ENCODE measurements at regions not wholly inside any gene's neighbourhood (a gene's known extent, or its start where the extent isn't known, plus 50 kb on each side); places are given as distances from the start of the nearest gene placed in this dataset.
"Not testable (repeated sequence)": the region's sequence is repeated elsewhere in the genome, so short reads cannot be mapped to it uniquely, and the experiment has no call there.

DNA sequence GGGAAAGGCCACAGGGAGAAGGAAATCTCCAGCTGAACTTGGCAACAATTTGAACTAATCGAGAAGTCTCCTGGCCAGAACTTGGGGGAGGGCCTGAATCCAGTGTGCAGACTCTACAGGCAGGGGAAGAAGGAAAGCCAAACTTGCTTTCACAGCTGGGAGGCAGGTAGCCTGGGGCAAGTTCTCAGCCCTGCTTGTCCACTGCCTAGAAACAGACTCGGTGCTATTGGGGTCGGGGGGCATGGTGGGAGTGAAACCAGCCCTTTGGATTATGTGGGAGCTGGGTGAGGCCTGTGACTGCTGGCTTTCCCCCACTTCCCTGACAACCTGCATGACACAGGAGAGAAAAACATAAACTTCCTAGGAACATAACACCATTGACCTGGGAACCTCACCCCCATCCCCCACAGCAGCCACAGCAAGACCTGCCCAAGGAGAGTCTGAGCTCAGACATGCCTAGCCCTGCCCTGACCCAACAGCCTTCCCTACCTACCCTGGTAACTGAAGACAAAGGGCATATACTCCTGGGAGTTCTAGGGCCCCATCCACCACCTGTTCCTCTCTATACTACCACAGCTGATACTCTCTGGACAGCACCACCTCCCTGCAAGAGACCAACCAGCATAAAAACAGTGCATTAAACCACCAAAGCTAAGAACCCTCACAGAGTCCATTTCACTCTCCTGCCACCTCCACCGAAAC, 103.7 kb upstream of the MNS1 start:
- DNase-seq (ENCODE audit: low read depth in 2 of 2) = no peak

- DNase-seq (ENCODE audit: low read depth in 2 of 2) = no peak
These were observed 92.5 kb upstream of the MNS1 start for GRCh38 chr15:56557415-56557814.

GRCh38 chr15:56553486-56553885, 88.5 kb upstream of the MNS1 start:
- no peak for DNase-seq (ENCODE audit: low read depth in 2 of 2)

DNA sequence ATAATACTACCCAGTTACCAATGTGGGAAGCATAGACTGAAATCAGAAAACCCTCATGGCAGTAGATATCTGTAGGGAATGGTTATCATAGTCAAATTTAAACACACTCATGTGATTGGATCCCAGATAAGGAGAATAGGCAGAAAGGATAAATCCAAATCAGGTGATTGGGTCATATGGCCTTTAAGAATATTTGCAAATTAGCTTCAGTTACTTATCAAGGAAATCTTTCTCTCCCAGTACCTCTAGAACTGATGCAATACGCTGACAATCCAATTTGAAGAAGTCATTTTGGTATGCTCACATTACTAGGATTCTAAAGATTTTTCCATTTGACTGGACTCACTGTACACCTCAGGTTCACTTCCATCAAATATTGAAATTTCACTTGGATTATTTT, 87.7 kb upstream of the MNS1 start:
- DNase-seq (ENCODE audit: low read depth in 2 of 2) = no peak

- not testable (repeated sequence) for DNase-seq (ENCODE audit: low read depth in 2 of 2)
These were observed 75.6 kb upstream of the MNS1 start for GRCh38 chr15:56540570-56540969.

GRCh38 chr15:56540157-56540556, 75.2 kb upstream of the MNS1 start:
- DNase-seq (ENCODE audit: low read depth in 2 of 2) = not testable (repeated sequence)

DNA sequence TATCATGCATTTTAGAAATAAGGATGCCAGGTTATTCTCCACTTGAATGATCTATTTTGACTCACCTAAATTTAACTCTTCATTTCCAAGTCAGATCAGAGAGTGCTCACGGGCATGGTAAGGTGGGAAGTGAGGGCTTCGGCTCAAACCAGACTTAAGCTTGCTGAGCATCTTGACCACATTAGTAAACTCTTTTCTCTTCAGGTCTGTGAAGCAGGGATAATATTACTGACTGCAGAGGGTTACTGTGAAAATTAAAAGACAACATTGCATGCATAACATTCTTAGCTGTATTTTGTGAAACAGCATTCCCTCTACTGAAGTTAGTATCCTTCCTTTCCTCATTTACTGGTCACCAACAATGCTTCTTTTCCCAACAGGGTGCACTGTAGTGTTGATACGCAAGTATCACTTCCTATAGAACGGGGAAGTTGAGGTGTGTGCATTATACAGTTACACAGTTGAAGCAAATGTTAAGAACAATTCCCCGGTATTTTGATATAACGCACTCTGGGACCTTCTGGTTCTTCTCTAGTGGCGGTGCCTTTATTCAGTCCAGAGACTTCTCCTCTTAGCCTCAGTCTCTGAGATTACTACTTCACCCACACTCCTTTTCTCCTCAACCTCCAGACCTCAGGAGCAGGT, 74.1 kb upstream of the MNS1 start:
- no peak for DNase-seq (ENCODE audit: low read depth in 2 of 2)

- peak; percentile 5 to 28 for DNase-seq (ENCODE audit: low read depth in 2 of 2)
These were observed 72.9 kb upstream of the MNS1 start for GRCh38 chr15:56537881-56538280.

DNA sequence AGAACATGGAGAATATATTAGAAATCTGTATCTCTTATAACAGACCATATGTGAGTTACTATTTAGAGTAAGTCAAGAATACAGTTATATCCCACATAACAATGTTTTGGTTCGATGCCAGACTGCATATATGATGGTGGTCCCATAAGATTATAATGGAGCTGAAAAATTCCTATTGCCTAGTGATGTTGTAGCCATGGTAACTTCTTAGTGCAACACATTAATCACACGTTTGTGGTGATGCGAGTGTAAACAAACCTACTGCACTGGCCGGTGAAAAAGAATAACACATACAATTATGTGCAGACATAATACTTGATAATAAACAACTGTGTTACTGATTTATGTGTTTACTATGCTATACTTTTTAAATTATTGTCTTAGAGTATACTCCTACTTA, 69.8 kb upstream of the MNS1 start:
- DNase-seq (ENCODE audit: low read depth in 2 of 2) = no peak

DNA sequence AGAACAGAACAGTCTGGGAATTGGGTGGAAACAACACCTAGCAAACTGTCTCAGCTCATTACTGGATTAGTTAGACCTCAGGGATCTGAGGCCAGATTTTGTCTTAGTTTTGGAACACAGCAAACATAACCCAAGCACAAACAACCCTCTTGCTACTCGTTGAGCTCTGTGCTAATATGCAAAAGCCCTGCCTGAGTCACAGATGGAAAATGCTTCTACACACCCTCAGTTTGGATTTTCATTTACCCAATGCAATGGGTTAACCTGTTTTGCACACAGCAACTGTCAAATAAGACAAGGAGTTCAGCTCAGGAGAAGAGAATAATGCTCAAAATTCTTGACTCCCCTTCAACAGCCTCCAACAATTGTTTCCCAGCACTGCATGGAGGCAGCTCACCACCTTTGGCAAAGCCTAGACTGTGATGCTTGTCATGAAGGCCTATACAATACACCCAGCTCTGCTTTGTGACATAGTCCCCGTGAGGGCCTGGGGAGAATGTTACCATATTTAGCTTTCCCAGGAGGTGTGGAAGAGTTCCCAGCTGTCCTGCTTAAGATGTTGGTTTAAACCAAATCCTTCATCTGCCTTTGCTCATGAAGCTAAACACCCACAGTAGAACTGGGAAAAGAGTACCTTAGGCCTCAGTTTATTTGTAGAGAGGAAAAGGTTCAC, 68.9 kb upstream of the MNS1 start:
- DNase-seq (ENCODE audit: low read depth in 2 of 2) = no peak

DNA sequence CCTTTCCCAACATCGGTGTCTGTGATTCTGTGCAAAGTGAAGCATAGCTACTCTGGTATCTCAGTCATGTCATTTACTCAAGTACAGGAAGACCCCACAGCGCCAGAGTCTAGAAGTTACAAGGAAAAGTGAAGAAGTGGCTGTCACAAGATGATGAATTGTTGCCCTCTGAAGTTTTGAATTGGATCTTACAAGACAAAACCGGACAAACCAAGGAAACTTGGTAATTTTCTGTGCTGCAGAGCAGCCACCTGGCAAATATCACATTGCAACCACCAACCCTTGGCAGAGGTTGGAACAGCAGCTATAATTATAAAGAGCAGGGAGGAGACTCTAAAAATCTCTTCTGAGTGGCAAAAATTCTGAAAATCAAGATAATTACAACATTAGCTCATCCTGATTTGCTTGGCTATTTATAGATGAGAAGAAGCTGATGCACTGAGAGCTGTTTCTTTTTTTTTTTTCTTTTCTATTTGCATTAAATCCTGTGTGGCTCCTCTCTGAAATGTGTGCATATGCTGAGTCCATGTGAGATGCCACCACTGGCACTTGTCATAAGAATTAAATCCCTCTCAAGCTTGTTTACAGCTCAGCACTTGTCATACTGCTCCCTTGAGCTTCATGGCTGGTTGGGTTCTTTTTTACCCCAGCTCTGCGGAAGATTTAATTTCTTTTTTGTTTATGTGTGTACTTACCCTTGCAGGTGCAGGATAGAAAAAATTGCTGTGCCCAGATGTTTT, 68.0 kb upstream of the MNS1 start:
- no peak for DNase-seq (ENCODE audit: low read depth in 2 of 2)

DNA sequence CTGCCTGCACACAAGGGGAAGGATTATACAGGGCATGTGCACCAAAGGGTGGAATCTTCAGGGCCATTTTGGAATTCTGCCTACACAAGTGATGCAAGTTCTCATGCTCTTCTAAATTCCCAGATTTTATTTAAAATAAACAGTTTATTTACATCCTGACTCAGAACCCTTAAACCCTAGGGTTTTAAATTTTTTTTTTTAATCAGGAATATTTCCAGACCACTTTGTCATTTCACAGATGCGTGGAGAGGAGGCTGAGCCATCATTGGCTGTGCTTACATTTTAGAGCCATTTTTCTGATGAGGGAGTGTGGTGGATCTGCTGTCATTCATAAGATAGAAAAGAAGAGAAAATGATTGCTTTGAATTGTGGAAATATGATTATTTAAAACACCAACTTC, 65.2 kb upstream of the MNS1 start:
- no peak for DNase-seq (ENCODE audit: low read depth in 2 of 2)

DNA sequence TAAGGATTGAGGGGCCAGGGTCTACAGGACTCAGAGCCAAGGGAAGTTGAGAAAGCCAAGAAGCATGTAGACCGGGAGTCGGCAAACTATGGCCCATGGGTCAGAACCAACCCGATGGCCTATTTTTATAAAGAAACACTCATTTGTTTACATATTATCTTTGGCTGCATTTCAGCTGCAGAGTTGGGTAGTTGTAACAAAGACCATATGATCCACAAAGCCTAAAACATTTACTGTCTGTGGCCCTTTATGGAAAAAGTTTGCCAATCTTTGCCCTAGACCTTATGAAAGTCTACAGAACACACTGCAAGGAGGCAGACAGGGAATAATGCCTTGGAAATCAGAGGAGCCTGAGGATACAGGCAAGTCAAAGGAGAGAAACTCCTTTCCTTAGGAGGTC, 63.2 kb upstream of the MNS1 start:
- DNase-seq (ENCODE audit: low read depth in 2 of 2) = no peak

GRCh38 chr15:56524915-56525314, 60.0 kb upstream of the MNS1 start:
- no peak for DNase-seq (ENCODE audit: low read depth in 2 of 2)

- no peak for DNase-seq (ENCODE audit: low read depth in 2 of 2)
These were observed 58.6 kb upstream of the MNS1 start for GRCh38 chr15:56523521-56523920.

DNA sequence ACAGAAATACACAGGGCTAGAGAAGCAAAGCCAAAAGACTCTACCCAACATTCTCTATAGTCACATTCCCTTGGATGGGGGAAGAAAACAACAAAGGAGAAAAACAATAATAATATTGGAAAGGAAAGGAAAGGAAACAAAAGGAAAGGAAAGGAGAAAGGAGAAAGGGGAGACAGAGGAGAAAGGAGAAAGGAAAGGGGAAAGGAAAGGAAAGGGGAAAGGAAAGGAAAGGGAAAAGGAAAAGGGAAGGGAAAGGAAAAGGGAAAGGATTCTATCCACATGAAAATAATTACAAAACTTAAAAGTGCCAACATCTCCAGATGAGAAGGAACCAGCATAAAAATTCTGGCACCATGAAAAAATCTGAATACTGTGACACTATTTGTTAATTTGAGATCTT, 54.1 kb upstream of the MNS1 start:
- no peak for DNase-seq (ENCODE audit: low read depth in 2 of 2)

Measured in stimulated activated CD8-positive, alpha-beta memory T cell treated with anti-CD3 and anti-CD28 coated beads, Interleukin-7, amount 100 ng/mL, for 4 hours (primary cell).